Ovary (tissue), 7 donors: ENCODE measurements at regions not wholly inside any gene's neighbourhood (a gene's known extent, or its start where the extent isn't known, plus 50 kb on each side); places are given as distances from the start of the nearest gene placed in this dataset.

Experiments
- DNase-seq, 5 donors: peaks; one replicate each; pipeline ENCODE4 v3.0.0-alpha.2; 2019 to 2020
- H3K27ac ChIP-seq, 2 donors: fragments of 200-600 bp; one replicate each; pipeline versions ENCODE4 v1.5.1 to v1.8.0; 2019 to 2022
- H3K27me3 ChIP-seq: fragments of 200-600 bp; one replicate; pipeline ENCODE4 v1.8.0; 2022
- H3K36me3 ChIP-seq: fragments of 200-600 bp; sonication (generic); one replicate; pipeline ENCODE4 v1.5.1; 2019
- H3K4me1 ChIP-seq: one replicate; pipeline ENCODE4 v1.8.1; 2013; ENCODE audit warnings: mild to moderate bottlenecking, moderate library complexity; ENCODE audit not compliant: insufficient read depth
- H3K4me3 ChIP-seq: fragments of 200-600 bp; sonication (generic); one replicate; pipeline ENCODE4 v1.5.1; 2017
- H3K9me3 ChIP-seq, 2 donors: fragments of 200-600 bp in 1 of 2; sonication (generic) in 1 of 2; one replicate each; pipeline versions ENCODE4 v1.5.1 to v1.8.1; 2013 to 2019; ENCODE audit warnings: mild to moderate bottlenecking in 1 of 2, moderate library complexity in 1 of 2
- EP300 ChIP-seq: sonication (generic); formaldehyde crosslinking; IDR thresholded peaks from one replicate; pipeline ENCODE4 v1.6.1; 2017; ENCODE audit warnings: antibody characterized with exemption
- POLR2A ChIP-seq: fragments of 450-650 bp; IDR thresholded peaks from one replicate; pipeline ENCODE4 v1.6.1; 2017; ENCODE audit warnings: antibody characterized with exemption, mild to moderate bottlenecking, moderate library complexity
- WGBS, 3 donors: extraction: QIAGEN DNeasy Blood & Tissue Kit in 1 of 3; methylation state at CpG; one replicate each; pipeline versions ENCODE4 v1.1.5 to v1.1.7; 2013 to 2017; 5-methylcytosine and 5-hydroxymethylcytosine counted together
- intact Hi-C, 4 donors: fragments of 100-400 bp; cut with DNase I; formaldehyde crosslinking; loops; one replicate each; pipeline versions ENCODE4 v1.11.0 to v1.15.1; 2022 to 2023
- TF ChIP-seq, protein P1 (sequence below), 3 donors: fragments of 450-650 bp in 2 of 3; fragments of 200-600 bp in 1 of 3; IDR thresholded peaks; one replicate each; pipeline versions ENCODE4 v1.5.1 to v1.8.0; 2016 to 2022; ENCODE audit warnings: antibody characterized with exemption in 3 of 3, mild to moderate bottlenecking in 1 of 3
- donor health status: DM: no; HTN: no; CAD: no; lungs with moderate emphysema.
- donor health status: DM: no; HTN: no; CAD: no.
- donor health status: Bipolar disorder and iron deficiency.
- donor health status: DM: no; HTN: no; CAD: no.
- donor health status: DM: yes; HTN: yes; CAD: no.

DNA sequence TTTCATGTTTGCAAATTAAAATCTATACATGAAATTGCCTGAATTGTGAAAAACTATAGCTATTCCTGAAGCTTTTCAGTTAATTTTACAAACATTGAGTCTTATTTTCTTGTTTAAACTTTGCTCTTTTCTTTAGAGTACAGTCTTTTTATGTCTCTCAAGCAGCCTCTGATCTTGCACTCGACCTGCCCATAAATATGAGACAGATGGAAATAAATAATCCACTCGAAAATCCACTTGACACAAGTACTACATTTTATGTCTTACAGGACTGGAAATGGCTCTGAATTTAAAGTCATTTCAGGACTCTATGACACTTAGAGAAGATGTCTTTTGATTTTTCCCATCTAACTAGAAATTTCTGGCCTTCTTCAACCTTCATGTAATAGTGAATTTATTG is 283.8 kb downstream of the USP25 start:
- H3K9me3 ChIP-seq, result no peaks in the 10 kb centered on the region
- 30 to 41% (median 36%) methylated on average over 2 of the region's 2 CpGs for WGBS, 3 donors
- intact Hi-C loops, result no loop called here
- H3K4me1 ChIP-seq, result no peaks in the 10 kb centered on the region
- H3K36me3 ChIP-seq, result no peaks in the 10 kb centered on the region
- TF ChIP-seq POLR2A (no peak), EP300 (no peak)
- TF ChIP-seq, protein P1, sequence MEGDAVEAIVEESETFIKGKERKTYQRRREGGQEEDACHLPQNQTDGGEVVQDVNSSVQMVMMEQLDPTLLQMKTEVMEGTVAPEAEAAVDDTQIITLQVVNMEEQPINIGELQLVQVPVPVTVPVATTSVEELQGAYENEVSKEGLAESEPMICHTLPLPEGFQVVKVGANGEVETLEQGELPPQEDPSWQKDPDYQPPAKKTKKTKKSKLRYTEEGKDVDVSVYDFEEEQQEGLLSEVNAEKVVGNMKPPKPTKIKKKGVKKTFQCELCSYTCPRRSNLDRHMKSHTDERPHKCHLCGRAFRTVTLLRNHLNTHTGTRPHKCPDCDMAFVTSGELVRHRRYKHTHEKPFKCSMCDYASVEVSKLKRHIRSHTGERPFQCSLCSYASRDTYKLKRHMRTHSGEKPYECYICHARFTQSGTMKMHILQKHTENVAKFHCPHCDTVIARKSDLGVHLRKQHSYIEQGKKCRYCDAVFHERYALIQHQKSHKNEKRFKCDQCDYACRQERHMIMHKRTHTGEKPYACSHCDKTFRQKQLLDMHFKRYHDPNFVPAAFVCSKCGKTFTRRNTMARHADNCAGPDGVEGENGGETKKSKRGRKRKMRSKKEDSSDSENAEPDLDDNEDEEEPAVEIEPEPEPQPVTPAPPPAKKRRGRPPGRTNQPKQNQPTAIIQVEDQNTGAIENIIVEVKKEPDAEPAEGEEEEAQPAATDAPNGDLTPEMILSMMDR (IDR thresholded peaks at IDR 0.05), result no peak
- no peak overlapping the region for H3K27ac ChIP-seq
- peak overlapping the region; percentile 2 for H3K4me3 ChIP-seq
- DNase-seq, result no peak
- no peaks in the 10 kb centered on the region for H3K27me3 ChIP-seq

GRCh38 chr21:16020878-16021277 is 291.1 kb downstream of the USP25 start:
- intact Hi-C loops, result no loop called here
- WGBS, 3 donors, result 93 to 95% (median 94%) methylated on average over 2 of the region's 2 CpGs
- H3K27ac ChIP-seq, result no peak overlapping the region
- no peak overlapping the region for H3K4me3 ChIP-seq
- no peak for TF ChIP-seq EP300
- TF ChIP-seq, protein P1 (IDR thresholded peaks at IDR 0.05), result no peak
- no peak for TF ChIP-seq POLR2A
- H3K27me3 ChIP-seq, result no peaks in the 10 kb centered on the region
- H3K4me1 ChIP-seq, result no peaks in the 10 kb centered on the region
- H3K9me3 ChIP-seq, result no peaks in the 10 kb centered on the region
- DNase-seq, result no peak
- no peaks in the 10 kb centered on the region for H3K36me3 ChIP-seq

DNA sequence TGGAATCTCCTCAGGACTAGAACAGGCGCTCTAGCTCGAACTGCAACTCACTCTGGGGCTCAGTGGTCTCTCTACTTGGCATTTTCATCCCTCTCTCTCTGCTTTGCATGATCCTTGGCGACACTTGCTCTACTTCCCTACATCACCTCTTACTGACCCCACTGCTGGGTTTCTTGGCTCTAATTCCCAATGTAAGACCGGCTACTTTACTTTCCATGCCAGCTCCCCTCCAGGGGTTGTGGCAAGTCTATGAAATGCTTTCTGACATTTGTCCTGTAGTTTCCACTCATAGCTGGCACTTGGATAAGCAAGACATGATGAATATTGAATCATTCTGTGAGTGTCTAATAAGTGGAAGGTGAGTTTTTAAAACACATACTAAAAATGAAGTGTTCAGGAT is 292.3 kb downstream of the USP25 start:
- no peak for TF ChIP-seq POLR2A
- no peak for TF ChIP-seq EP300
- TF ChIP-seq, protein P1 (IDR thresholded peaks at IDR 0.05), result no peak
- H3K9me3 ChIP-seq, result no peaks in the 10 kb centered on the region
- H3K27ac ChIP-seq, result no peak overlapping the region
- DNase-seq, result no peak
- no peaks in the 10 kb centered on the region for H3K36me3 ChIP-seq
- no peaks in the 10 kb centered on the region for H3K27me3 ChIP-seq
- H3K4me3 ChIP-seq, result no peak overlapping the region
- H3K4me1 ChIP-seq, result no peaks in the 10 kb centered on the region
- WGBS, 3 donors, result 91 to 94% (median 92%) methylated on average over 4 of the region's 4 CpGs
- intact Hi-C loops, result no loop called here

DNA sequence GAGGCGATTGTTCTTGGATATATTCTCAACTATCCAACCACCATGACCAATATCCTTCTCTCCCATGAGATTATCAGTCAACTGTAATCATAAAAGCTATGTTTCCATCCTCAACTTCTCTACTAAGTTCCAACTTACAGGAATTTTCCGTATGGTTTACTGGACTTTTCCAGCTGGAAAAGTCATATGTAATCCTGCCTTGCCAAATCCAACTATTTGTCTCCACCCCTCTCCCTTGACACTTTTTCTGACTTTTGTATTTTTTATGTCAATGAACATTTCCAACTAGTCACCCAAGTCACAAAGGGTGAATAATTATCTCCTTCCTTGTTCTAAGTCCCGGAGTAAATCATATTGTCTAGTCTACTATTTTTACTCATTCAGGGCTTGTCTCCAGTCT is 293.1 kb downstream of the USP25 start:
- intact Hi-C loops, result no loop called here
- DNase-seq, result no peak
- no peaks in the 10 kb centered on the region for H3K4me1 ChIP-seq
- no peaks in the 10 kb centered on the region for H3K36me3 ChIP-seq
- 74 to 84% (median 82%) methylated on average over 3 of the region's 3 CpGs for WGBS, 3 donors
- no peak overlapping the region for H3K27ac ChIP-seq
- H3K4me3 ChIP-seq, result no peak overlapping the region
- TF ChIP-seq EP300 (no peak), POLR2A (no peak)
- TF ChIP-seq, protein P1 (IDR thresholded peaks at IDR 0.05), result no peak
- no peaks in the 10 kb centered on the region for H3K27me3 ChIP-seq
- no peaks in the 10 kb centered on the region for H3K9me3 ChIP-seq

GRCh38 chr21:16028142-16028541 is 298.4 kb downstream of the USP25 start:
- no peak for DNase-seq
- TF ChIP-seq EP300 (no peak), POLR2A (no peak)
- TF ChIP-seq, protein P1 (IDR thresholded peaks at IDR 0.05), result no peak
- 90 to 94% (median 91%) methylated on average over 2 of the region's 2 CpGs for WGBS, 3 donors
- Histone ChIP-seq H3K36me3 (no peaks in the 10 kb centered on the region), H3K27ac (no peak overlapping the region), H3K4me3 (no peak overlapping the region), H3K9me3 (no peaks in the 10 kb centered on the region), H3K27me3 (no peaks in the 10 kb centered on the region), H3K4me1 (no peaks in the 10 kb centered on the region)
- intact Hi-C loops, result no loop called here
